Loucy (cell line): ENCODE measurements at regions not wholly inside any gene's neighbourhood (a gene's known extent, or its start where the extent isn't known, plus 50 kb on each side); places are given as distances from the start of the nearest gene placed in this dataset.

ENCODE experiments used
- EZH2phosphoT487 ChIP-seq: fragments of 200-600 bp; IDR thresholded peaks from 2 replicates; pipeline ENCODE4 v1.6.1; 2018; ENCODE audit warnings: antibody characterized with exemption, mild to moderate bottlenecking, moderate library complexity, borderline replicate concordance
- TF ChIP-seq, protein P1 (sequence below): fragments of 200-600 bp; sonication (generic); conservative IDR thresholded peaks from 2 replicates; pipeline ENCODE4 v1.5.1; 2014; ENCODE audit warnings: mild to moderate bottlenecking, antibody characterized with exemption, low read length

- TF ChIP-seq, protein P1, sequence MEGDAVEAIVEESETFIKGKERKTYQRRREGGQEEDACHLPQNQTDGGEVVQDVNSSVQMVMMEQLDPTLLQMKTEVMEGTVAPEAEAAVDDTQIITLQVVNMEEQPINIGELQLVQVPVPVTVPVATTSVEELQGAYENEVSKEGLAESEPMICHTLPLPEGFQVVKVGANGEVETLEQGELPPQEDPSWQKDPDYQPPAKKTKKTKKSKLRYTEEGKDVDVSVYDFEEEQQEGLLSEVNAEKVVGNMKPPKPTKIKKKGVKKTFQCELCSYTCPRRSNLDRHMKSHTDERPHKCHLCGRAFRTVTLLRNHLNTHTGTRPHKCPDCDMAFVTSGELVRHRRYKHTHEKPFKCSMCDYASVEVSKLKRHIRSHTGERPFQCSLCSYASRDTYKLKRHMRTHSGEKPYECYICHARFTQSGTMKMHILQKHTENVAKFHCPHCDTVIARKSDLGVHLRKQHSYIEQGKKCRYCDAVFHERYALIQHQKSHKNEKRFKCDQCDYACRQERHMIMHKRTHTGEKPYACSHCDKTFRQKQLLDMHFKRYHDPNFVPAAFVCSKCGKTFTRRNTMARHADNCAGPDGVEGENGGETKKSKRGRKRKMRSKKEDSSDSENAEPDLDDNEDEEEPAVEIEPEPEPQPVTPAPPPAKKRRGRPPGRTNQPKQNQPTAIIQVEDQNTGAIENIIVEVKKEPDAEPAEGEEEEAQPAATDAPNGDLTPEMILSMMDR = no peak
- TF ChIP-seq EZH2phosphoT487 = no peak
Observed at GRCh38 chr1:91608876-91609275, 108.2 kb downstream of the CDC7 start.
